ENCODE measurements at regions not wholly inside any gene's neighbourhood (a gene's known extent, or its start where the extent isn't known, plus 50 kb on each side); places are given as distances from the start of the nearest gene placed in this dataset.

DNA sequence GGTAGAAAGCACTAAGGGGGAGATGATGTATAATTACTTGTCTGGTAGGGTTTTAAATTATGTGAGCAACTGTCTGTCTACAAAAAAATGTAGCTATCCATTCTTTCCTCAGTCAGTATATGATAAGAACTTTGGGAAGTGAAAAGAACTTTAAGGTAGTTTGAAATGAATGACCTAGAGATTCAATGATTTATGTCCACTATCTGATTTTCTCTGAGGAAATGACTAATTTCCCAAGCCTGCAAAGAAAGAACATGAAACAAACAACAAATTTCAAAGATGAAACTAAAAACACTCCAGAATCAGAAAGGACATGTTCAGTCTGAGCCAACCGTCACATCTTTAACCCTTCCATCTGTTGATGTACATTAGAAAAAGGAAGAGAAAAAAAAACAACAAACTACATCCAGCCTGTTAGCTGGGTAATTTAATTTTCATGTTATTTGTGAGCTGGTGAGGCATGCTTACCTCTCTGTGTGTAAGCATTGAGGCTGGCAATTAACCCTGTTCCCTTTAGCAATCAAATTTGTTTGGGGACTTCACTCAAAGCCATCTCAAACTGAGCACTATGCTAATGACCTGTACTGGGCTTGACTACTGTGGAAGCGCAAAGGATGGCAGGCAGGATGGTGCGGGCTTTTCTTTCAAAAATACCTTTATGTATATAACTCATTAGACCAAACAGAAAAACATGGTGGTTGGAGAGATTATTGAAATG is 220.1 kb downstream of the TUSC7 start:
- no peak for DNase-seq (ENCODE audit: low read depth)

DNA sequence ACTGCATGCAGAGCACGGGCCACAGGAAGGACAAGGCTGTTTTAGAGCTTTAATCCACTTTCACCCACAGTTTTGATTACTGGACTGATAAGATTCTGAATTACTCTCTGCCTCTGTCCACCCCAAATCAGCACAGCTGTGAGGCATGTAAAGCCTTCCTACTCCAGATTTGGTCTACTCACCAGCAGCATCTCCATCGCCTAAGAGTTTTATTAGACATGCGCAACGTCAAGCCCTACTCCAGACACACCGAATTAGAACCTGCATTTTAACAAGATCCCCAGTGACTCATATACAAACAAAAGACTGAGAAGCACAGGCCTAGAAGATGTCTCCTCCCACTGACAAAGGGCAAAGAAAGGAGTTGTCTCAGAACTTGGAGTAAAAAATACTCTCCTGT is 221.2 kb downstream of the TUSC7 start:
- DNase-seq (ENCODE audit: low read depth), result no peak

DNA sequence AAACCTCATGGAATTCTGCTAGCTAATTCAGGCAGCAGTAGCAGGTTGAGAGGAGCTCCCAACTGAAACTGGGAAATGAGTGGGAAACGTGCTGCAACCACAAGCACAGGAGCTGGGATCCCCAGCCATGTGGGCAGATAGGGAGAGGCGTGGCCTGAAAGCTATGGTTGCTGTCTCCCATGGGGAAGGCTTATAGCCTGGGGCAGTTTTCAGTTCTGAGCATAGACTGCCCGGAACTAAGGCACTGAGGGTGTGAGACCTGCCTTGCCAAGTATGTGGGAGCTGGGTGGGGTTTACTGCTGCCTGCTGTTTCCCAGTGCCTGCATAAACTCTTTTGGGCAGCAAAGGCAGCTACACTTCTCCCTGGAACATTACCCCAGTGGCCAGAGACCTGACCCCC is 229.5 kb downstream of the TUSC7 start:
- DNase-seq (ENCODE audit: low read depth), result no peak

DNA sequence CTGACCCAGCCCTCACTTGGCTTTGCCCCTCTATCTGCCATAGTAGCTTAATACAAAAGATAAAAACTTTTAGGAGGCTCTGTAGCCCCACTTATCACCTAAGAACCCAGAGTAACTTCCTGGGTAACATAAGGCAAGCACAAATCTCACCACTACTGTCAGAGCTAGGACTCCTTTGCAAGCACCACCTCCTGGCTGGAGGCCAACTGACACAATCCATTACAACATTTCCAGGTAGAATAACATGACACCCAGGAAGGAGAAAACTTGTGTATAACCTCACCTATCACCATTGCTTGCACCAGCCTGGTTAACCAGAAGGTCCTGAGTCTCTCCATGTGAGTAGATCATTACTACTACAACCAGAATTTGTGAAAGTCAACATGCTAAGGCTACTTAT is 230.0 kb downstream of the TUSC7 start:
- no peak for DNase-seq (ENCODE audit: low read depth)

DNA sequence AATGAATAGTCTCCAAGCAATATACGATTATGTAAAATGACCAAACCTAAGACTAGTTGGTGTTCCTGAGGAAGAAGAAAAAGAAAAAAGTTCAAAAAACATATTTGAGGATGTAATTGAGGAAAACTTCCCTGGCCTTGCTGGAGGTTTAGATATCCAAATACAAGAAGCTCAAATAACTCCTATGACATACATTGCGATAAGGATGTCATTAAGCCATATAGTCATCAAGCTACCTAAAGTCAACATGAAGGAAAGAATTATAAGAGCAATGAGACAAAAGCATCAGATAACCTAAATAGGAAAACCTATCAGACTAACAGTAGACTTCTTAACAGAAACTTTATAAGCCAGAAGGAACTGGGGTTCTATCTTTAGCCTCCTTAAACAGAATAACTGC is 231.1 kb downstream of the TUSC7 start:
- no peak for DNase-seq (ENCODE audit: low read depth)

DNA sequence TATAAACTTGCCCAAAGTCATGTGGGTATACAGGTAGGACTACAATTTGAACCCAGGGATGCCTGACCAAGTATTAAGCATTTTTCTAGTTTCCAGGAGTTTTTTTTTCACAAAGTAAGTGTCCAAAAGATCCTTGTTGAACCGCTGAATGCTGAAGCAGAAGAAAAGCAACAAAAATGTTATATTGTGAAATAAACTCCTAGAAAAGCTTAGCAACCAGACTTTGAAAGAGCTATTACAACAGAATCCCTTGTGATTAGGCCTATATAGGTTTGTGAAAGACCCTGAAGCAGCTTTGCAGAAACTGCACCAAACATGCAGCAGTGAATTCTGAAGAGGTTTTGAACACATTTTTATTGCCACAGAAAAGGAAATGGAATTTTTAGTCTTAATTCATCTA is 236.8 kb downstream of the TUSC7 start:
- no peak for DNase-seq (ENCODE audit: low read depth)

DNA sequence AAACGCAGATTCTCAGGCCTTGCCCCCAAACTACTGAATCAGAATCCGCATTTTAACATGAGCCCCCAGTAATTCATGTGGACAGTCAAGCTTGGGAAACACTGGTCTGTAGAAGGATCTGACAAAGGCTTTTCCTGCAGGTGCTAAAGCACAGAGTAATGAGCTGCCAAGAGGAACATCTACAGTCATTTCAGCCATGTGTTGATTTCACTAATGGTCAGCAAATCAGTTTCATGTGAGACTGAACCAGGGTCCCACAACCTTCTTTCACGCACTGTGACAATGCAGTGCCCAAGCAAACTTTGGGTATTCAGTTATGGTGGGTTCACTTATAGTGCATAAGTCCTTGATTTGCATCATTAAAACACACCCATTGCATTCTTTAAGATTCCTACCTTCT is 237.6 kb downstream of the TUSC7 start:
- DNase-seq (ENCODE audit: low read depth), result no peak

DNA sequence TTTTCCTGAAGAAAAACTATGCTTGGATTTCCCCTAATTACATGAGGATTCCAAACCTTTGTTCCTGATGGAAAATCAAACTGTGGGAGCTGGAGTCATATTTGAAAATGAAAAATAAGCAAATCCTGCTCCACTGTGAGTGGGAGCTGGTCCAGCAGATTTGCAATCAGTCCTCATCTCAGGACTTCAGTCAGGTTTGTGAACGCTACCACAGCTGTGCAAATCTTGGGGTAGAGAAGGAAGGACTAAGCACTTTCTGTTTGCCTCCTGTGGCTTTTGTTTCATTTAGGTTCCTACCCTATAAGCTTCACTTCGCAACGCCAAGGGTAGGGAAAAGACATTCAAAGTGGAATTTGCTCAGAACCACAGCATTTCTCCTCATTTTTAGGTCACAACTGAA is 238.2 kb downstream of the TUSC7 start:
- no peak for DNase-seq (ENCODE audit: low read depth)

DNA sequence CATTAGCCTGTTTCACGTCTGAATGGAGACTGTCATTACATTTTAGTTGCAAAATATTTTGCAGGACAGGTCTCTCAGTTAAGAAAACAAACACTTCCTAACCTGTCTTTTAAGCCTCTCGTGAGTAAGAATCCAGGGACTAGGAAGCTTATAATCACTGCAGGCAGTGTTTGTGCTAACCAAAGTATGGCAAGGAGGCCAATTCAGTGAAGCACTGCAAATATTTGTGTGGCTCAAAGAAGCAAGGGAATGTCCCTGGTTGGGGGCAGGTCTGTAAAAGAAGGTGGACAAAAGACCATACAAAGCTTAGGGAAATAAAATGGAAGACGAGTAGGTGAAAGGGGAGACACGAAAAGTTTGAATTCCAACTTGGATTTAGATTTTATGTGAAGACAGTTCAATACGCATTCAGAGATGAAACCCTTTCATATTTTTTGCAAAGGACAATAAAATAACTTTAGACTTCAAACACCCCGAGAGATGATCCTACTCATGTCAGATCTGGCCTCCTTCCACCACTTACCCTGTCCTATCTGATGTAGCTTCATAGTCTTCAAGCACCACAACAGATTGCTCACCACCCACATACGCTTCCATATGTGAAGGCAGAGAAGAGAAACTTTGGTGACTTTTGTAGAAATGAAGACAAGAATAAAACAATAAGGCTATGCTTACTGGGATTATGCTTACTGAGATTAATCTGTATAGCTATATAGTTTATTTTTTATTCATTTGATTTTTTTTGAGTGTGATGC is 240.9 kb downstream of the TUSC7 start:
- no peak for DNase-seq (ENCODE audit: low read depth)

DNA sequence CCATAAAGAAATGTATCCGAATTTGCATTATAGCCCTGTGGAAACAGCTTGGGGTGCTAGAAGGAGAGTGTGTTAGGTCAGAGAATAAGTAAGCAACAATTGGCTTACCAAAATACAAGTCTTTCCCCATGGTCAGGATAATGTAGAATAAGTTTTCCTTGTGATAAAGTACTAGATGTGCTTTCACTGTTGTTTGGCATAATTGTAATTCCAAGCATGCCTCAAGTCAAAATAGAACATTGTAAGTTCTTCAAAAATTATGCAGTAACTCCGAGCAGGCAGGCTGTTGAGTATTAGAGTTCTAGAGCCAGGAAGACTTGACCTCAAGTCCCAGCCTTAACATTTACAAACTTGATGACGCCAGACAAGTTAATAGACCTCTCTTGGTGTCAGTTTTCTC is 242.0 kb downstream of the TUSC7 start:
- DNase-seq (ENCODE audit: low read depth), result no peak

DNA sequence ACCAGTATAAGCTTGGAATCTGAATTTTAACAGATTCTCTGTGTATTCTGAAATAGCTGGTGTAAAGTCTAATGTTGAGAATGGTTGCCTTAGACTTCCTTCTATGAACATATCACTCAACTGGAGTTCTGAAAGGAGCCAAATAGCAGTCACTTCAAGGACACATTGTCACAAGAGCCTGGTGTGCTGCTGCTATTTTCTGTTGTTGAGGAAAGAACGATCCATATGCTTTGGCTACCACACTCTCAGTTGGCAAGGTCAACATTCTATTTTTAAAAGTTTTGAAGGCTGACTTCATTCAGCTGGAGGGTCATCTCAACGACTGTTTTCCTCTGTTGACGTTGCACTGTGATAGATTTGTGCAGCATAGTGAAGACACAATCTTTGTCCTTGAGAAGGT is 248.7 kb downstream of the TUSC7 start:
- no peak for DNase-seq (ENCODE audit: low read depth)

DNA sequence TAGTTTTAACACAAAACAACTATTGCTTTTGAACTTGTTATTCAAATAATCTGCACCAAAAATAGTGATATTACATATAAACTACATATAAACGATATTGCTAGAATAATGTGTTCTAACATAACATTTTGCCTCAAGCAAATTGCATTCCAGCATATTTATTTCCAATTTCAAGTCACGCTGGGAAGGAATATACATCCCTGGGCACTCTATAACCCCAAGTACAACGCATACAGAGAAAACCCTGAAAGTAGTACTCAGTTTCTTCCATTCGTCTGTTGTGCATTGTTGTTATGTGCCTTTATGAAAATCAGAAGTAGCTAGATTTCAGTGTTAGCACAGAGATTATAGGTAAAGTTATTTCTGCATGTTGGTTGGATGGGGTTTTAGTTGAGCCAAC is 251.5 kb downstream of the TUSC7 start:
- DNase-seq (ENCODE audit: low read depth), result no peak

DNA sequence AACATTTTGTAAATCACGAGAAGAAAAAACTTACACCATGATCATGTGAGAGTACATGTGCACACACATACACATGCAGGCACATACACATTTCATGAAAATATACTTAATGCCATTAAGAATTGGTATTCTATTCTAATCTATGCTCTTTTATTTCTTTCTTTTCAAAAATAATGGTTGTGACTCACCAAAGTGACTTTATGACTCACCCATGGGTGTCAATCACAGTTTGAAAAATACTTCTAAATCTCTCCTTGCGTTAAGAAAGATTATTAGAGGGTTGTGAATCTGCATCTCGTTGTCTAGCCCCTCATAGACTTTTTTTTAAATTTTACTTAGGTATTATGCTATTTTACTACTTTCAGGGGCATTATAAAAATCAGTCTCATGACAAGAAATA is 254.2 kb downstream of the TUSC7 start:
- no peak for DNase-seq (ENCODE audit: low read depth)

DNA sequence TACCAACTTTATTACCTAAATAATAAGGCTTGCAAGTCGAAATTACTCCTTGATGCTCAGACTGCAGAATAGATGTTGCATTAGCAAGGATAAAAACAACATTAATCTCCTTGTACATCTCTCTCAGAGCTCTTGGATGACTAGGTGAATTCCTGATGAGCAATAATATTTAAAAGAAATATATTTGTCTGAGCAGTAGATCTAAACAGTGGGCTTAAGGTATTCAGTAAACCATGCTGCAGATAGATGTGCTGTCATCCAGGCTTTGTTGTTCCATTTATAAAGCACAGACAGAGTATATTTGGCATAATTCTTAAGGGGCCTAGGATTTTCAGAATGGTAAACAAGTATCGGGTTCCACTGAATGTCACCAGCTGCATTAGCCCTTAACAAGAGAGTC is 257.1 kb downstream of the TUSC7 start:
- DNase-seq (ENCODE audit: low read depth), result no peak

DNA sequence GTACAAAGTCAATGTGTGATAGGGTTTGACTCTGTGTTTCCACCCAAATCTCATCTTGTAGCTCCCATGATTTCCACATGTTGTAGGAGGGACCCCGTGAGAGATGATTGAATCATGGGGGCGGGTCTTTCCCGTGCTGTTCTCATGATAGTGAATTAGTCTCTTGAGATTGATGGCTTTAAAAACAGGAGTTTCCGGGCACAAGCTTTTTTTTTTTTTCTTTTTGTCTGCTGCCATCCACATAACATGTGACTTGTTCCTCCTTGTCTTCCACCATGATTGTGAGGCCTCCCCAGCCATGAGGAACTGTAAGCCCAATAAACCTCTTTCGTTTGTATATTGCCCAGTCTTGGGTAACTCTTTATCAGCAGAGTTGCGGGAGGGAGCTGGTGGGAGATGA is 259.6 kb downstream of the TUSC7 start:
- no peak for DNase-seq (ENCODE audit: low read depth)

DNA sequence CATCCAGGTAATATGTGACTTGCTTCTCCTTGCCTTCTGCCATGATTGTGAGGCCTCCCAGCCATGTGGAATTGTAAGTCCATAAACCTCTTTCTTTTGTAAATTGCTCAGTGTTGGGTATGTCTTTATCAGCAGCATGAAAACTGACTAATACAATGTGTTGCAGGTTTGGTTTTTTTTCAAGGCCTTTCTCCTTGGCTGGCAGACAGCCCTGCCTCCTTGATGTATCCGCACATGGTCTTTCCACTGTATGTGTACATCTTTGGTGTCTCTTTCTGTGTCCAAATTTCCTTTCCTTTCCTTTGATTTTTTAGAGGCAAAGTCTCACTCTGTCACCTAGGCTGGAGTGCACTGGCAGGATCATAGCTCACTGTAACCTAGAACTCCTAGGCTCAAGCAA is 260.1 kb downstream of the TUSC7 start:
- DNase-seq (ENCODE audit: low read depth), result no peak

DNA sequence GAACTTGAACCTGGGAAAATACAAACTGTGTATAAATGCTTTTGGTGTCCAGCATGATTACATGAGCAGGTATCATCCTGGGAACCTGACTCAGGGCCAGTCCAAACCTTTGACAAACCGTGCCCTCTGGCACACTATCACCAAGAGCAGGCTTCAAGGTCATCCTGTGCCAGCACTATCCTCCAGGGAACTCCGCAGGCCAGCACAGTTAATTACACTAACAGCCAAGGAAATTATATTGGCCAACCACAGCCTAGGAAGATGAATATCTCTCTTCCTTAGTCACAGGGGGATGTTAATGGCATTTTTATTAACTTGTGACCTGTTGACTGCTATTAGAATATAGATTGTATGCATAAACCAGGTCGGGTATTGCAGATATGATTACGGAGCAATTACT is 262.0 kb downstream of the TUSC7 start:
- DNase-seq (ENCODE audit: low read depth), result no peak

DNA sequence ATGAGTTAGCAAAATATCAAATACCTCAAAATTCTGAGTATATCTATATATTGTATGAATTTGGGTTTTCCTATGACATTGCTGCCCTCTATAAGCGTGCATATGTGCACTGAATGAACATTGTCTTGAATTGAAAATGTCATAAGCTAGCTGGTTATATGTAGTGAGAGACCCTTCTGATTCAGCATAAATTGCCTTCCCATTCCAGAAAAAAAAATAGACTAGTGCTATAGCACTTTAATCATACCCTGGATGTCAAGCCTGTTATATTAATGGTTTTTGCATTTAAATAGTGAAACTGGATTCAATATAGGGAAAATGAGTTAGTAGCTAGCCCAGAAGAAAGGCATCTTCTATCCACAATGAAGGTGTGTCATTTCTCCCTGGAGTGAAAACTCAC is 265.1 kb downstream of the TUSC7 start:
- no peak for DNase-seq (ENCODE audit: low read depth)

DNA sequence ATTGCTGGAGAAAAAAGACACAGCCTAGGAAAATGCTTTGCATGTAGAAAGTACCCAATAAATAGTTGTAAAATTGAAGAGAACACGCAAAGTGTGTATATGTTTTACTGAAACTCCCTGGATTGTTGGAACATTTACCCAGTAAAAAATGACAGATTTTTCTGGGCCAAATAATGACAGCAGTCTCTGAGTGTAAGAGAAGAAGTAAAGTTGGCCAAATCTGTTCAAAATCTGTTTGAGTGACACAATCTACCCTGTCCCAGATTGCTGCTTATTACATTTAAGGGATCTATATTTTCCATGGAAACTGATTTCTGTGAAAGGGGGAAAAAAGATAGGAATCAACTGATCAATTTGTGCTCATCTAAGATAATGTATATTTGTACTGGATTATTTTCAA is 267.9 kb downstream of the TUSC7 start:
- no peak for DNase-seq (ENCODE audit: low read depth)

DNA sequence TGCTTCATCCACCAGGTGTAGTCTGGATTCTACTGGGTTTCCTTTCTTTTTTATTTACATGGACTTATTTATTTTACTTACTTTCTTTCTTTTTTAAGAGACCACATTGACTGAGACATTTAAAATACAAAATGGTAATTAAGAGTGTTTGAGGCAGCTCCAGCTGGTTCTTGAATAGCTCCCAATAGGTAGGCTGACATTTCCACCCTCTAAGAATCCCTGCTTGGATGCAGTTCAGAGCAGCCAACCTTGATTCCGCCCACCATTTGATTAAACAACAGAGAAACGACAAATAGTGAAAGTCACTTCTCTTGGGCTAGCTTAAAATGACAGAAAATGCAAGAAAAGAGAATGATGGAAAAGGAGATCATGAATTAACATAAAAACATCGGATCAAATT is 270.5 kb downstream of the TUSC7 start:
- DNase-seq (ENCODE audit: low read depth), result no peak

DNA sequence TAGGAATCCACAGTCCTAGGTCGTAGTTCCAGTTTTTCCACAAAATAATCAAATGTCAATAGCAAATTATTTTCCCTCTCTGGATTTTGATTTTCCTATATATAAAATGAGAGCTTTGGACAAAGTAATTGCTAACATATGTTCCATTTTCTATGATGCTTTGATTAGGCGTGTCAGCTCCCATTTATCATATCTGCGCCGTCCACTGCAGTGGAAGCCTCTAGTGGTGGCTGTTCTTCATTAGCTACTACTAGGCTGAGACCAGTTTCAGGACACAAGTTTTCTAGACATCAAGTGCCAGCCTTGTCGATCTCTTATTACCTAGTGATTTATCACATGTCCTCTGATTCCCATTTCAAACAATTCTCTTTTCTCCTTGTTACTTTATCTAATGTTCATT is 271.5 kb downstream of the TUSC7 start:
- no peak for DNase-seq (ENCODE audit: low read depth)

DNA sequence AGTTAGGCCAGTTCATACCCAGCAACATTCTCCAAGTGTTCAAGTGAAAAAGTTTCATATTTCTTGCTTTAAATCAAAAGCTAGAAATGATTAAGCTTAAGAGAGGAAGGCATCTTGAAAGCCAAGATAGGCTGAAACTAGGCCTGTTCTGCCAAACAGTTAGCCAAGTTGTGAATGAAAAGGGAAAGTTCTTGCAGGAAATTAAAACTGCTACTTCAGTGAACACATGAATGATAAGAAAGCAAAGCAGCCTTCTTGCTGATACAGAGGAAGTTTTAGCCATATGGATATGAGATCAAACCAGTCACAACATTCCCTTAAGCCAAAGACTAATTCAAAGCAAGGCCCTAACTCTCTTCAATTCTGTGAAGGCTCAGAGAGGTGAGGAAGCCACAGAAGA is 274.7 kb downstream of the TUSC7 start:
- DNase-seq (ENCODE audit: low read depth), result no peak

DNA sequence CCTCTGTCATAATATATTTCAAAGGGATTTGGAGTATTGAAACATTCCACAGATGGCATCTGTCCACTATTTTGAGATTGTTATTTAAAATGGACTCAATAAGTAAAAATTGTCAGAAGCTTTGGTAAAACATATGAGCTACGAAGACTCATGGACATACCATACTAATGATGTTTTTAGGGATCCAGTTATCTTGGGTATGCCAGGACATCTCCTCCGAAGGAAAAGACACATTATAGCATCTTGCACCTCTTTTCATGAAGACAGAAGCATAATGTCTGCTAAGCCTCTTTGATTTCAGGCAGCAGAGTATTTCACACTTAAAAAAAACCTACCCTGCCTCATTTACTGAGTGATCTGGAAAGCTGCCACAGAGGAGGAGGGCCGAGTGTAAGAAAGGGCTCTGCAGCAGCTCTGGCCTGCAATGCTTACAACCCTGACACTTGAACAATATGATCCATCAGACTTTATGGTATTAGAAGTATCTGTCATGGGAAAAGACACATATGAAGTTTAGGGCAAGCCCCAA is 284.8 kb downstream of the TUSC7 start:
- DNase-seq (ENCODE audit: low read depth), result no peak

DNA sequence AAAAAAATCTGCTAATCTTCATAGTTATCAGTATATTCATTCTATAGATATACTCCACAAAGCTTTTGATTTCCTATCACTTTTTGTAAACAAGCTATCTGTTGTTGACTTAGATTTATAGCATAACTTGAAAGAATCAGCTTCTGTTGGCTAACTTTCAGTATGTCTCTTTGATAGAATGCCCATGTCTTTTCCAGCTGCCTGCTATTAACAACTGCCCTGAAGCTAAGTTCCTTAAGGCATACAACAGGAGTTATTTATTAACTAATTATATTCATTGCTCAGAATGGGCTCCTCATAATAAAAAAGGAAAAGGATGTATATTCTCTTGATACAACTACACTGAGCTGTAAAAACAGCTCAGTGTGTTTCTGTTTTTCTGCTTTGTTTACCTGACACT is 293.9 kb downstream of the TUSC7 start:
- DNase-seq (ENCODE audit: low read depth), result no peak

All from stimulated activated CD8-positive, alpha-beta memory T cell treated with anti-CD3 and anti-CD28 coated beads, Interleukin-12 subunit alpha, Interleukin-12 subunit beta, amount 100 ng/mL, for 1 hour (primary cell).